ENCODE measurements at regions not wholly inside any gene's neighbourhood (a gene's known extent, or its start where the extent isn't known, plus 50 kb on each side); places are given as distances from the start of the nearest gene placed in this dataset.

DNA sequence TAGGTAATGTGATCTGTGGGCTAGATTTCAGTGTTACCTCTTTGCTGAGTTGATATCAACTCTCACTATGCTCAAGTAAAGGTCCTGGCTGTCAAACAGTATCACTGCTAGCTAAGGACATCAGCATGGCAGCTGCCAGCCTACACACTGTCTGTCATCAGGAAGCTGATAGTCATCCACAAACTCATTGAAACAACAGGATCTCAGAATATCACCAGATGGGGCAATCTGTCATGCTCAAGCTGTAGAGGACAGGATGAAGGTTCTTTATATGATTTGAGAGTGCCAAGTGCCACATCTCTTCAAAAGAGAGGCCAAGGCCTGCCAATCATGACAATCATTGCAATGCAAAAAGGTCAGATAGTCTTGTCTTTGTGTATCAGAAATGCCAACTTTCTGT, 811.5 kb upstream of the SEL1L start:
- DNase-seq (ENCODE audit: low read depth): no peak
- TF ChIP-seq CTCF (conservative IDR thresholded peaks at IDR 0.05; ENCODE audit: low read length): no peak
- no peak overlapping the region for H3K4me3 ChIP-seq (ENCODE audit: low read length)

DNA sequence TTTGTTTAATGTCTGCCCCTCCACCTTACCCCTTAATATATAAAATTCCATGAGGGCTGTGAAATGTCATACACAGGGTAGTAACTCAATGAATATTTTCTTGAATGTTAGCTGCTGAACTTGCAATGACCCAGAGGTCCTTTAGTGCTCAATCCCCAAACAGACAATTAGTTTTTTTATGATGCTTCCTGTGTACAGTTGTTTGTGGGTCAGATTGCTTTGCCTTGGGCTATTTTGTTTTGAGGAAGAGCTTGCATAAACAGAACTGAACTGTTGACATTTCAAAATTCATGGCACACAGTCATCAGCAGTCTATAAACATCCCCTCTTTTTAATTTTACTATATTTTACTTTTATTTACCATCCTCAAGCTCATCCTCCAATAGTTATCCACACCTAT, 820.5 kb upstream of the SEL1L start:
- no peak for DNase-seq (ENCODE audit: low read depth)
- no peak for TF ChIP-seq CTCF (conservative IDR thresholded peaks at IDR 0.05; ENCODE audit: low read length)

GRCh38 chr14:82359201-82359600, 825.5 kb upstream of the SEL1L start:
- no peak for TF ChIP-seq CTCF (conservative IDR thresholded peaks at IDR 0.05; ENCODE audit: low read length)
- H3K4me3 ChIP-seq (ENCODE audit: low read length): no peak overlapping the region
- DNase-seq (ENCODE audit: low read depth): no peak

More for the DNA sequence above, 820.5 kb upstream of the SEL1L start:
- H3K4me3 ChIP-seq (ENCODE audit: low read length): no peak overlapping the region

GRCh38 chr14:82362452-82362851, 828.8 kb upstream of the SEL1L start:
- DNase-seq (ENCODE audit: low read depth): no peak
- no peak for TF ChIP-seq CTCF (conservative IDR thresholded peaks at IDR 0.05; ENCODE audit: low read length)
- H3K4me3 ChIP-seq (ENCODE audit: low read length): no peak overlapping the region

DNA sequence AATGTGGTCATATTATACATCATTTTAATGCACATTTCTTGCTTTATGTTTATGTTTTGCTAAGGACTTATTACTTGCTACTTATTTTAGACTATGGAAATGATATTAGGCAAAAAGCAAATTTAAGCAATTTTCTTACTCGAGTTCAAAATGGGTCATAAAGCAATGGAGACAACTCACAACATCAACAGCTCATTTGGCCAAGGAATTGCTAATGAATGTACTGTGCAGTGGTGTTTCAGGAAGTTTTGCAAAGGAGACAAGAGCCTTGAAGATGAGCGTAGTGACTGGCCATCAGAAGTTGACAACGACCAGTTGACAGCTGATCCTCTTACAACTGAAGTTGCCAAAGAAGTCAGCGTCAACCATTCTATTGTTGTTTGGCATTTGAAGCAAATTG, 831.8 kb upstream of the SEL1L start:
- H3K4me3 ChIP-seq (ENCODE audit: low read length): no peak overlapping the region
- TF ChIP-seq CTCF (conservative IDR thresholded peaks at IDR 0.05; ENCODE audit: low read length): no peak
- no peak for DNase-seq (ENCODE audit: low read depth)

- TF ChIP-seq CTCF (conservative IDR thresholded peaks at IDR 0.05; ENCODE audit: low read length): no peak
- DNase-seq (ENCODE audit: low read depth): no peak
- no peak overlapping the region for H3K4me3 ChIP-seq (ENCODE audit: low read length)
Observed at GRCh38 chr14:82366803-82367202, 833.1 kb upstream of the SEL1L start.

- no peak overlapping the region for H3K4me3 ChIP-seq (ENCODE audit: low read length)
- TF ChIP-seq CTCF (conservative IDR thresholded peaks at IDR 0.05; ENCODE audit: low read length): no peak
- no peak for DNase-seq (ENCODE audit: low read depth)
Observed at GRCh38 chr14:82379291-82379690, 845.6 kb upstream of the SEL1L start.
